GM23338 (cell line): ENCODE measurements at regions not wholly inside any gene's neighbourhood (a gene's known extent, or its start where the extent isn't known, plus 50 kb on each side); places are given as distances from the start of the nearest gene placed in this dataset.

Experiments
- ATAC-seq: fragments of 200-7000 bp; cut with Tn5 transposase; 3 replicates; pipeline ENCODE4 v1.9.1; 2020
- DNase-seq: peaks from one replicate; pipeline ENCODE4 v3.0.0-alpha.2; 2015; ENCODE audit warnings: low spot score
- H2AFZ ChIP-seq: fragments of 200-600 bp; sonication (generic); 2 replicates; pipeline ENCODE4 v1.8.0; 2016; ENCODE audit warnings: antibody characterized with exemption, mild to moderate bottlenecking, moderate library complexity
- H3F3A ChIP-seq: fragments of 200-600 bp; sonication (generic); replicated peaks from 2 replicates; pipeline ENCODE4 v1.8.0; 2017; ENCODE audit warnings: antibody characterized with exemption, mixed run types, low read depth
- H3K27ac ChIP-seq: fragments of 200-600 bp; sonication (generic); 2 replicates; pipeline ENCODE4 v1.6.1; 2016; ENCODE audit warnings: low read depth
- H3K27me3 ChIP-seq: fragments of 200-600 bp; sonication (generic); 2 replicates; pipeline ENCODE4 v1.8.0; 2016; ENCODE audit warnings: mild to moderate bottlenecking, mixed run types, moderate library complexity; ENCODE audit not compliant: insufficient read depth
- H3K36me3 ChIP-seq: fragments of 200-600 bp; sonication (generic); 2 replicates; pipeline ENCODE4 v1.8.0; 2016; ENCODE audit warnings: mild to moderate bottlenecking; ENCODE audit not compliant: insufficient read depth
- H3K4me1 ChIP-seq: fragments of 200-600 bp; sonication (generic); 2 replicates; pipeline ENCODE4 v1.8.0; 2016; ENCODE audit warnings: mild to moderate bottlenecking, moderate library complexity; ENCODE audit not compliant: insufficient read depth
- H3K4me2 ChIP-seq: fragments of 200-600 bp; sonication (generic); 2 replicates; pipeline ENCODE4 v1.7.1; 2017; ENCODE audit warnings: mixed run types
- H3K4me3 ChIP-seq: fragments of 200-600 bp; sonication (generic); 2 replicates; pipeline ENCODE4 v1.6.1; 2016; ENCODE audit warnings: mixed run types
- H3K79me2 ChIP-seq: fragments of 200-600 bp; sonication (generic); replicated peaks from 2 replicates; pipeline ENCODE4 v1.8.0; 2017; ENCODE audit warnings: mild to moderate bottlenecking; ENCODE audit not compliant: insufficient read depth
- H3K9me2 ChIP-seq: fragments of 200-600 bp; sonication (generic); 2 replicates; pipeline ENCODE4 v1.8.0; 2017; ENCODE audit not compliant: insufficient read depth
- H4K20me1 ChIP-seq: fragments of 200-600 bp; sonication (generic); replicated peaks from 2 replicates; pipeline ENCODE4 v1.8.0; 2017; ENCODE audit warnings: mild to moderate bottlenecking; ENCODE audit not compliant: insufficient read depth
- H3K27ac Mint-ChIP-seq: 2 replicates; pipeline ENCODE4 v1.8.0; 2020; ENCODE audit warnings: inconsistent platforms, mild to moderate bottlenecking, moderate library complexity, mixed read lengths
- H3K27me3 Mint-ChIP-seq: 3 replicates; pipeline ENCODE4 v1.8.0; 2022; ENCODE audit warnings: low read depth, mild to moderate bottlenecking, moderate library complexity, mixed read lengths, inconsistent platforms; ENCODE audit not compliant: insufficient read depth, poor library complexity
- H3K36me3 Mint-ChIP-seq: 3 replicates; pipeline ENCODE4 v1.8.0; 2021; ENCODE audit warnings: low read depth, mild to moderate bottlenecking, inconsistent platforms, moderate library complexity, mixed read lengths
- H3K4me1 Mint-ChIP-seq: 3 replicates; pipeline ENCODE4 v1.8.0; 2020; ENCODE audit warnings: mild to moderate bottlenecking, inconsistent platforms, mixed read lengths
- H3K4me3 Mint-ChIP-seq: 3 replicates; pipeline ENCODE4 v1.8.0; 2021; ENCODE audit warnings: moderate library complexity, mild to moderate bottlenecking, inconsistent platforms, mixed read lengths
- H3K9me3 Mint-ChIP-seq: 3 replicates; pipeline ENCODE4 v1.8.0; 2020; ENCODE audit warnings: moderate library complexity, mild to moderate bottlenecking, inconsistent platforms, mixed read lengths
- CREB1 ChIP-seq: fragments of 250-450 bp; sonication (Bioruptor Pico); IDR thresholded peaks from 2 replicates; pipeline ENCODE4 v1.5.0; 2020; ENCODE audit warnings: low read depth, mild to moderate bottlenecking, moderate library complexity
- EZH2 ChIP-seq: fragments of 200-600 bp; sonication (generic); IDR thresholded peaks from one replicate; pipeline ENCODE4 v1.8.0; 2017; ENCODE audit warnings: antibody characterized with exemption, mild to moderate bottlenecking, low read depth; ENCODE audit not compliant: unreplicated experiment
- EZH2phosphoT487 ChIP-seq: fragments of 200-600 bp; sonication (generic); IDR thresholded peaks from one replicate; pipeline ENCODE4 v1.8.1; 2018; ENCODE audit warnings: antibody characterized with exemption; ENCODE audit not compliant: unreplicated experiment
- NANOG ChIP-seq: IDR thresholded peaks from 2 replicates; pipeline ENCODE4 v1.6.1; 2016; ENCODE audit warnings: antibody characterized with exemption, borderline replicate concordance
- POLR2AphosphoS5 ChIP-seq: IDR thresholded peaks from 2 replicates; pipeline ENCODE4 v1.6.1; 2016; ENCODE audit warnings: antibody characterized with exemption, low read depth
- STAT1 ChIP-seq: IDR thresholded peaks from one replicate; pipeline ENCODE4 v1.6.1; 2016; ENCODE audit warnings: antibody characterized with exemption; ENCODE audit not compliant: unreplicated experiment
- ZNF114 ChIP-seq: fragments of 250-450 bp; sonication (Bioruptor Pico); IDR thresholded peaks from 2 replicates; pipeline ENCODE4 v1.5.0; 2020; ENCODE audit warnings: mild to moderate bottlenecking, moderate library complexity
- ZNF331 ChIP-seq: fragments of 250-450 bp; sonication (Bioruptor Pico); IDR thresholded peaks from 2 replicates; pipeline ENCODE4 v1.5.0; 2020; ENCODE audit warnings: low read depth, mild to moderate bottlenecking, moderate library complexity
- TF ChIP-seq, protein P1 (sequence below): IDR thresholded peaks from 2 replicates; pipeline ENCODE4 v1.6.1; 2016; ENCODE audit warnings: antibody characterized with exemption
- TF ChIP-seq, protein P2 (sequence below): fragments of 250-450 bp; sonication (Bioruptor Pico); IDR thresholded peaks from 2 replicates; pipeline ENCODE4 v1.5.0; 2020; ENCODE audit warnings: mild to moderate bottlenecking, moderate library complexity
- TF ChIP-seq, protein P3 (sequence below): IDR thresholded peaks from one replicate; pipeline ENCODE4 v1.6.1; 2018; ENCODE audit warnings: antibody characterized with exemption; ENCODE audit not compliant: unreplicated experiment
- TF ChIP-seq, protein P4 (sequence below), 2 experiments: fragments of 200-600 bp in 1 of 2; sonication (generic) in 1 of 2; conservative IDR thresholded peaks; 2 replicates each; pipeline versions ENCODE4 v1.5.1 to v1.6.1; 2016 to 2017; ENCODE audit warnings: antibody characterized with exemption in 2 of 2, low read depth in 2 of 2, mild to moderate bottlenecking in 2 of 2, moderate library complexity in 1 of 2

DNA sequence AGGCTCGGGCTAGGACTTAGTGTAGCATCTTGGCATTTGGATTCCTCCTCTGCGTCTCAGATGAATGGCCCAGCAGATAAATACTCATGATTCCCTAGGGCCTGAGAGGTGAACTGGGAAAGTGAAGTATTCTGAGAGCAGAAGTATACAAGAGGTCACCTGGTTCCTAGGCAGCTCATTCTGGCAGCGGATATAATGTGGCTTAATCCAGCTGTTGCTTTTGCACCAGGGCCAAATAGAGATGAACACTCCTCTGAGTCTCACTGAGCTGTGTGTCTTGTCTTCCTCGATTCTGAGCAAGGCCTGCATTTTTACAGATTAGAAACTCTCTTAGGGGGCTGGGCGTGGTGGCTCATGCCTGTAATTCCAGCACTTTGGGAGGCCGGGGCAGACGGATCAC, 196.1 kb downstream of the SLC4A3 start:
- no peaks in the 10 kb centered on the region for H3K27me3 ChIP-seq
- H3K9me3 Mint-ChIP-seq, result peaks cover 27% of the 10 kb centered on the region
- no peaks in the 10 kb centered on the region; the same call in 1 of the 2 replicates for H3K9me2 ChIP-seq
- peaks cover 14% of the 10 kb centered on the region for H3K36me3 Mint-ChIP-seq
- no peaks in the 10 kb centered on the region for H4K20me1 ChIP-seq
- no peaks in the 10 kb centered on the region for H3K4me1 ChIP-seq
- DNase-seq (no peak), ATAC-seq (no peak)
- TF ChIP-seq EZH2phosphoT487 (no peak), ZNF331 (CRISPR knock-in tag) (no peak), STAT1 (no peak), EZH2 (no peak), NANOG (no peak), POLR2AphosphoS5 (no peak), CREB1 (CRISPR knock-in tag) (no peak), ZNF114 (CRISPR knock-in tag) (no peak)
- TF ChIP-seq, protein P1, sequence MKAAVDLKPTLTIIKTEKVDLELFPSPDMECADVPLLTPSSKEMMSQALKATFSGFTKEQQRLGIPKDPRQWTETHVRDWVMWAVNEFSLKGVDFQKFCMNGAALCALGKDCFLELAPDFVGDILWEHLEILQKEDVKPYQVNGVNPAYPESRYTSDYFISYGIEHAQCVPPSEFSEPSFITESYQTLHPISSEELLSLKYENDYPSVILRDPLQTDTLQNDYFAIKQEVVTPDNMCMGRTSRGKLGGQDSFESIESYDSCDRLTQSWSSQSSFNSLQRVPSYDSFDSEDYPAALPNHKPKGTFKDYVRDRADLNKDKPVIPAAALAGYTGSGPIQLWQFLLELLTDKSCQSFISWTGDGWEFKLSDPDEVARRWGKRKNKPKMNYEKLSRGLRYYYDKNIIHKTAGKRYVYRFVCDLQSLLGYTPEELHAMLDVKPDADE, result no peak
- TF ChIP-seq, protein P2, sequence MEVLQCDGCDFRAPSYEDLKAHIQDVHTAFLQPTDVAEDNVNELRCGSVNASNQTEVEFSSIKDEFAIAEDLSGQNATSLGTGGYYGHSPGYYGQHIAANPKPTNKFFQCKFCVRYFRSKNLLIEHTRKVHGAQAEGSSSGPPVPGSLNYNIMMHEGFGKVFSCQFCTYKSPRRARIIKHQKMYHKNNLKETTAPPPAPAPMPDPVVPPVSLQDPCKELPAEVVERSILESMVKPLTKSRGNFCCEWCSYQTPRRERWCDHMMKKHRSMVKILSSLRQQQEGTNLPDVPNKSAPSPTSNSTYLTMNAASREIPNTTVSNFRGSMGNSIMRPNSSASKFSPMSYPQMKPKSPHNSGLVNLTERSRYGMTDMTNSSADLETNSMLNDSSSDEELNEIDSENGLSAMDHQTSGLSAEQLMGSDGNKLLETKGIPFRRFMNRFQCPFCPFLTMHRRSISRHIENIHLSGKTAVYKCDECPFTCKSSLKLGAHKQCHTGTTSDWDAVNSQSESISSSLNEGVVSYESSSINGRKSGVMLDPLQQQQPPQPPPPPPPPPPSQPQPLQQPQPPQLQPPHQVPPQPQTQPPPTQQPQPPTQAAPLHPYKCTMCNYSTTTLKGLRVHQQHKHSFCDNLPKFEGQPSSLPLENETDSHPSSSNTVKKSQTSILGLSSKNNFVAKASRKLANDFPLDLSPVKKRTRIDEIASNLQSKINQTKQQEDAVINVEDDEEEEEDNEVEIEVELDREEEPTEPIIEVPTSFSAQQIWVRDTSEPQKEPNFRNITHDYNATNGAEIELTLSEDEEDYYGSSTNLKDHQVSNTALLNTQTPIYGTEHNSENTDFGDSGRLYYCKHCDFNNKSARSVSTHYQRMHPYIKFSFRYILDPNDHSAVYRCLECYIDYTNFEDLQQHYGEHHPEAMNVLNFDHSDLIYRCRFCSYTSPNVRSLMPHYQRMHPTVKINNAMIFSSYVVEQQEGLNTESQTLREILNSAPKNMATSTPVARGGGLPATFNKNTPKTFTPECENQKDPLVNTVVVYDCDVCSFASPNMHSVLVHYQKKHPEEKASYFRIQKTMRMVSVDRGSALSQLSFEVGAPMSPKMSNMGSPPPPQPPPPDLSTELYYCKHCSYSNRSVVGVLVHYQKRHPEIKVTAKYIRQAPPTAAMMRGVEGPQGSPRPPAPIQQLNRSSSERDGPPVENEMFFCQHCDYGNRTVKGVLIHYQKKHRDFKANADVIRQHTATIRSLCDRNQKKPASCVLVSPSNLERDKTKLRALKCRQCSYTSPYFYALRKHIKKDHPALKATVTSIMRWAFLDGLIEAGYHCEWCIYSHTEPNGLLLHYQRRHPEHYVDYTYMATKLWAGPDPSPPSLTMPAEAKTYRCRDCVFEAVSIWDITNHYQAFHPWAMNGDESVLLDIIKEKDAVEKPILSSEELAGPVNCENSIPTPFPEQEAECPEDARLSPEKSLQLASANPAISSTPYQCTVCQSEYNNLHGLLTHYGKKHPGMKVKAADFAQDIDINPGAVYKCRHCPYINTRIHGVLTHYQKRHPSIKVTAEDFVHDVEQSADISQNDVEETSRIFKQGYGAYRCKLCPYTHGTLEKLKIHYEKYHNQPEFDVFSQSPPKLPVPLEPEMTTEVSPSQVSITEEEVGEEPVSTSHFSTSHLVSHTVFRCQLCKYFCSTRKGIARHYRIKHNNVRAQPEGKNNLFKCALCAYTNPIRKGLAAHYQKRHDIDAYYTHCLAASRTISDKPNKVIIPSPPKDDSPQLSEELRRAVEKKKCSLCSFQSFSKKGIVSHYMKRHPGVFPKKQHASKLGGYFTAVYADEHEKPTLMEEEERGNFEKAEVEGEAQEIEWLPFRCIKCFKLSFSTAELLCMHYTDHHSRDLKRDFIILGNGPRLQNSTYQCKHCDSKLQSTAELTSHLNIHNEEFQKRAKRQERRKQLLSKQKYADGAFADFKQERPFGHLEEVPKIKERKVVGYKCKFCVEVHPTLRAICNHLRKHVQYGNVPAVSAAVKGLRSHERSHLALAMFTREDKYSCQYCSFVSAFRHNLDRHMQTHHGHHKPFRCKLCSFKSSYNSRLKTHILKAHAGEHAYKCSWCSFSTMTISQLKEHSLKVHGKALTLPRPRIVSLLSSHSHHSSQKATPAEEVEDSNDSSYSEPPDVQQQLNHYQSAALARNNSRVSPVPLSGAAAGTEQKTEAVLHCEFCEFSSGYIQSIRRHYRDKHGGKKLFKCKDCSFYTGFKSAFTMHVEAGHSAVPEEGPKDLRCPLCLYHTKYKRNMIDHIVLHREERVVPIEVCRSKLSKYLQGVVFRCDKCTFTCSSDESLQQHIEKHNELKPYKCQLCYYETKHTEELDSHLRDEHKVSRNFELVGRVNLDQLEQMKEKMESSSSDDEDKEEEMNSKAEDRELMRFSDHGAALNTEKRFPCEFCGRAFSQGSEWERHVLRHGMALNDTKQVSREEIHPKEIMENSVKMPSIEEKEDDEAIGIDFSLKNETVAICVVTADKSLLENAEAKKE (CRISPR knock-in tag), result no peak
- TF ChIP-seq, protein P3, sequence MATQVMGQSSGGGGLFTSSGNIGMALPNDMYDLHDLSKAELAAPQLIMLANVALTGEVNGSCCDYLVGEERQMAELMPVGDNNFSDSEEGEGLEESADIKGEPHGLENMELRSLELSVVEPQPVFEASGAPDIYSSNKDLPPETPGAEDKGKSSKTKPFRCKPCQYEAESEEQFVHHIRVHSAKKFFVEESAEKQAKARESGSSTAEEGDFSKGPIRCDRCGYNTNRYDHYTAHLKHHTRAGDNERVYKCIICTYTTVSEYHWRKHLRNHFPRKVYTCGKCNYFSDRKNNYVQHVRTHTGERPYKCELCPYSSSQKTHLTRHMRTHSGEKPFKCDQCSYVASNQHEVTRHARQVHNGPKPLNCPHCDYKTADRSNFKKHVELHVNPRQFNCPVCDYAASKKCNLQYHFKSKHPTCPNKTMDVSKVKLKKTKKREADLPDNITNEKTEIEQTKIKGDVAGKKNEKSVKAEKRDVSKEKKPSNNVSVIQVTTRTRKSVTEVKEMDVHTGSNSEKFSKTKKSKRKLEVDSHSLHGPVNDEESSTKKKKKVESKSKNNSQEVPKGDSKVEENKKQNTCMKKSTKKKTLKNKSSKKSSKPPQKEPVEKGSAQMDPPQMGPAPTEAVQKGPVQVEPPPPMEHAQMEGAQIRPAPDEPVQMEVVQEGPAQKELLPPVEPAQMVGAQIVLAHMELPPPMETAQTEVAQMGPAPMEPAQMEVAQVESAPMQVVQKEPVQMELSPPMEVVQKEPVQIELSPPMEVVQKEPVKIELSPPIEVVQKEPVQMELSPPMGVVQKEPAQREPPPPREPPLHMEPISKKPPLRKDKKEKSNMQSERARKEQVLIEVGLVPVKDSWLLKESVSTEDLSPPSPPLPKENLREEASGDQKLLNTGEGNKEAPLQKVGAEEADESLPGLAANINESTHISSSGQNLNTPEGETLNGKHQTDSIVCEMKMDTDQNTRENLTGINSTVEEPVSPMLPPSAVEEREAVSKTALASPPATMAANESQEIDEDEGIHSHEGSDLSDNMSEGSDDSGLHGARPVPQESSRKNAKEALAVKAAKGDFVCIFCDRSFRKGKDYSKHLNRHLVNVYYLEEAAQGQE, result no peak
- TF ChIP-seq, protein P4, sequence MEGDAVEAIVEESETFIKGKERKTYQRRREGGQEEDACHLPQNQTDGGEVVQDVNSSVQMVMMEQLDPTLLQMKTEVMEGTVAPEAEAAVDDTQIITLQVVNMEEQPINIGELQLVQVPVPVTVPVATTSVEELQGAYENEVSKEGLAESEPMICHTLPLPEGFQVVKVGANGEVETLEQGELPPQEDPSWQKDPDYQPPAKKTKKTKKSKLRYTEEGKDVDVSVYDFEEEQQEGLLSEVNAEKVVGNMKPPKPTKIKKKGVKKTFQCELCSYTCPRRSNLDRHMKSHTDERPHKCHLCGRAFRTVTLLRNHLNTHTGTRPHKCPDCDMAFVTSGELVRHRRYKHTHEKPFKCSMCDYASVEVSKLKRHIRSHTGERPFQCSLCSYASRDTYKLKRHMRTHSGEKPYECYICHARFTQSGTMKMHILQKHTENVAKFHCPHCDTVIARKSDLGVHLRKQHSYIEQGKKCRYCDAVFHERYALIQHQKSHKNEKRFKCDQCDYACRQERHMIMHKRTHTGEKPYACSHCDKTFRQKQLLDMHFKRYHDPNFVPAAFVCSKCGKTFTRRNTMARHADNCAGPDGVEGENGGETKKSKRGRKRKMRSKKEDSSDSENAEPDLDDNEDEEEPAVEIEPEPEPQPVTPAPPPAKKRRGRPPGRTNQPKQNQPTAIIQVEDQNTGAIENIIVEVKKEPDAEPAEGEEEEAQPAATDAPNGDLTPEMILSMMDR (conservative IDR thresholded peaks at IDR 0.05; ENCODE audit: low read depth in 2 of 2), result no peak
- H3K27me3 Mint-ChIP-seq, result no peaks in the 10 kb centered on the region
- no peak overlapping the region for H2AFZ ChIP-seq
- no peaks in the 10 kb centered on the region for H3K79me2 ChIP-seq
- no peaks in the 10 kb centered on the region for H3F3A ChIP-seq
- H3K4me2 ChIP-seq, result no peak overlapping the region
- H3K36me3 ChIP-seq, result no peaks in the 10 kb centered on the region; the same call in 1 of the 2 replicates
- H3K27ac ChIP-seq, result no peak overlapping the region
- no peak overlapping the region for H3K4me3 Mint-ChIP-seq
- H3K4me1 Mint-ChIP-seq, result no peaks in the 10 kb centered on the region
- no peak overlapping the region for H3K4me3 ChIP-seq
- no peak overlapping the region for H3K27ac Mint-ChIP-seq
